OCI-LY7 (cell line): ENCODE measurements at regions not wholly inside any gene's neighbourhood (a gene's known extent, or its start where the extent isn't known, plus 50 kb on each side); places are given as distances from the start of the nearest gene placed in this dataset.

Source experiments
- CTCF ChIP-seq: fragments of 200-600 bp; sonication (generic); conservative IDR thresholded peaks from 2 replicates; pipeline ENCODE4 v1.5.1; 2014; ENCODE audit warnings: mild to moderate bottlenecking, antibody characterized with exemption, low read length, moderate library complexity, mixed read lengths
- EZH2phosphoT487 ChIP-seq: fragments of 200-600 bp; sonication (generic); IDR thresholded peaks from 2 replicates; pipeline ENCODE4 v1.6.1; 2018; ENCODE audit warnings: low read depth, borderline replicate concordance, mild to moderate bottlenecking, mixed run types, antibody characterized with exemption, low read length, moderate library complexity, mixed read lengths

GRCh38 chr12:116472193-116472592 is 87.0 kb upstream of the MAP1LC3B2 start:
- TF ChIP-seq CTCF (no peak), EZH2phosphoT487 (no peak)
